ENCODE measurements at regions not wholly inside any gene's neighbourhood (a gene's known extent, or its start where the extent isn't known, plus 50 kb on each side); places are given as distances from the start of the nearest gene placed in this dataset.

- ATAC-seq (no peak), FAIRE-seq (no peak), DNase-seq (no peak)
- no peaks in the 10 kb centered on the region for H3K4me1 ChIP-seq
- H3K27me3 ChIP-seq = no peaks in the 10 kb centered on the region
- no peaks in the 10 kb centered on the region for H3K36me3 ChIP-seq
- no peak for TF ChIP-seq CTCF (IDR thresholded peaks at IDR 0.05)
- no peak overlapping the region for H3K27ac ChIP-seq
- intact Hi-C loops (cut with DNase I) = no loop called here
- 53 to 61% methylated on average over 3 of the region's 3 CpGs for WGBS, 2 donors
- no peaks in the 10 kb centered on the region for H3K9me3 ChIP-seq
- no peak overlapping the region for H3K4me3 ChIP-seq
These were observed 2412.4 kb downstream of the PCDH9 start for GRCh38 chr13:64817691-64818090.

- no peak for FAIRE-seq
- TF ChIP-seq CTCF (IDR thresholded peaks at IDR 0.05) = no peak
- intact Hi-C loops (cut with DNase I) = no loop called here
These were observed 2419.4 kb downstream of the PCDH9 start for GRCh38 chr13:64810750-64811149.

GRCh38 chr13:64808704-64809103 is 2421.4 kb downstream of the PCDH9 start:
- Histone ChIP-seq H3K4me1 (no peaks in the 10 kb centered on the region), H3K27me3 (no peaks in the 10 kb centered on the region), H3K27ac (no peak overlapping the region), H3K36me3 (no peaks in the 10 kb centered on the region), H3K9me3 (no peaks in the 10 kb centered on the region), H3K4me3 (no peak overlapping the region)
- DNase-seq (no peak), ATAC-seq (no peak), FAIRE-seq (no peak)
- TF ChIP-seq CTCF (IDR thresholded peaks at IDR 0.05) = no peak
- WGBS, 2 donors = 59 to 64% methylated on average over 4 of the region's 4 CpGs
- intact Hi-C loops (cut with DNase I) = no loop called here

More at GRCh38 chr13:64810750-64811149, 2419.4 kb downstream of the PCDH9 start:
- H3K27ac ChIP-seq = no peak overlapping the region
- 48 to 69% methylated on average over 3 of the region's 3 CpGs for WGBS, 2 donors
- ATAC-seq (no peak), DNase-seq (no peak)
- H3K4me1 ChIP-seq = no peaks in the 10 kb centered on the region
- no peaks in the 10 kb centered on the region for H3K27me3 ChIP-seq
- no peak overlapping the region for H3K4me3 ChIP-seq
- no peaks in the 10 kb centered on the region for H3K36me3 ChIP-seq
- H3K9me3 ChIP-seq = no peaks in the 10 kb centered on the region

GRCh38 chr13:64801768-64802167 is 2428.4 kb downstream of the PCDH9 start:
- Histone ChIP-seq H3K27ac (no peak overlapping the region), H3K9me3 (no peaks in the 10 kb centered on the region), H3K27me3 (no peaks in the 10 kb centered on the region), H3K4me1 (no peaks in the 10 kb centered on the region), H3K4me3 (no peak overlapping the region), H3K36me3 (no peaks in the 10 kb centered on the region)
- FAIRE-seq (no peak), DNase-seq (no peak), ATAC-seq (no peak)
- 33 to 37% methylated on average over 4 of the region's 4 CpGs for WGBS, 2 donors
- intact Hi-C loops (cut with DNase I) = no loop called here
- TF ChIP-seq CTCF (IDR thresholded peaks at IDR 0.05) = no peak

GRCh38 chr13:64798422-64798821 is 2431.7 kb downstream of the PCDH9 start:
- H3K4me3 ChIP-seq = no peak overlapping the region
- 44 to 61% methylated on average over 4 of the region's 4 CpGs for WGBS, 2 donors
- no peaks in the 10 kb centered on the region for H3K27me3 ChIP-seq
- FAIRE-seq (no peak), DNase-seq (no peak), ATAC-seq (no peak)
- no peak for TF ChIP-seq CTCF (IDR thresholded peaks at IDR 0.05)
- no peaks in the 10 kb centered on the region for H3K4me1 ChIP-seq
- H3K9me3 ChIP-seq = no peaks in the 10 kb centered on the region
- no peak overlapping the region for H3K27ac ChIP-seq
- intact Hi-C loops (cut with DNase I) = no loop called here
- H3K36me3 ChIP-seq = no peaks in the 10 kb centered on the region

All from pancreas (tissue), 10 donors.